ENCODE measurements at regions not wholly inside any gene's neighbourhood (a gene's known extent, or its start where the extent isn't known, plus 50 kb on each side); places are given as distances from the start of the nearest gene placed in this dataset.

DNA sequence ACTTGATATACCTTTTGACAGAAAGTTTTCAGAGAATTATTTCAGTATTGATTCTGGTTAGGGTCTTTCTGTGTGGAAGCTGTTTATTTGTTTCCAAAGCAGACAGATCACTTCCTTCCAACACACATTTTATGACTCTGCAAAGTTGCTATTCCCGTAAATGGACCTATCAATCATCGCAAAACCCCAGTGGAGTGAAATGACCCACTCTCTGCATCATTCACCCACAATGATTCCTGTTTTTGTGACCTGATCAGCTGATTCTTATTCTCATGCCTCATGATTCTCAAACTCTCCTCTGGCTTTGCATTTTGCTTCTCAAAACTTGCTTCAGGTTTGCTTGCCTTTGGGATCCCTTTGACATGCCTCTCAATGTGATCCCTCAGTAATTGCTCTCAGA, 453.7 kb downstream of the PCDH17 start:
- no peak for DNase-seq (ENCODE audit: low spot score)
- 69% methylated on average over 2 of the region's 2 CpGs for WGBS
- no peaks in the 10 kb centered on the region for H3K27me3 ChIP-seq (ENCODE audit: control insufficient read depth in 4 of 4, insufficient read depth in 4 of 4, low read length in 3 of 4)

DNA sequence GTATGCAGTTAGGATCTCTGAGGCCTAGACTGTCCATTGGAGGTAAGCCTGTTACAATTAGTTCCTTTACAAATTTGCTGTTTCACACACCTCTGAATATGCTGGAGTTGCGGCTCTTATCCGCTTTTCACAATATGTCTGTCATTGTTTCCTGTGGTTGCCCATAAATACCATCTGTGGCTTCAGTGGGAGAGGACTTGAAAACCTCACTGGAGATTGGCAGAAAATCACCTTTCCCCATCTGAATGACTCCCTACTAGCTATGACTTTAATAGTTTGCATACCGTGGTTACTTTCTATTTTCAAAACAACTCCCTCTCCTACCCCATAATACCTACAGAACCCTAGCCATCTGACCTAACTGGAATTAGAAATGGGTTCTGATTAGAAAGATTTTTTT, 454.3 kb downstream of the PCDH17 start:
- Histone ChIP-seq H3K9ac (ENCODE audit: low read depth in 1 of 2, low read length in 2 of 2) (no peak overlapping the region), H3K36me3 (ENCODE audit: control insufficient read depth in 4 of 4, insufficient read depth in 3 of 4, low read depth in 1 of 4, low read length in 3 of 4) (no peaks in the 10 kb centered on the region), H3K27ac (ENCODE audit: low read depth in 1 of 2, low read length in 2 of 2) (no peak overlapping the region), H3K4me3 (ENCODE audit: low read depth in 1 of 3, low read length in 3 of 3) (no peak overlapping the region), H3K27me3 (ENCODE audit: control insufficient read depth in 4 of 4, insufficient read depth in 4 of 4, low read length in 3 of 4) (no peaks in the 10 kb centered on the region), H3K9me3 (ENCODE audit: control insufficient read depth in 4 of 4, low read length in 3 of 4) (no peaks in the 10 kb centered on the region), H3K4me1 (ENCODE audit: control insufficient read depth in 4 of 4, insufficient read depth in 4 of 4, low read length in 3 of 4) (no peaks in the 10 kb centered on the region)
- no peak for TF ChIP-seq RAD21 (IDR thresholded peaks at IDR 0.05)
- TF ChIP-seq, protein P1, sequence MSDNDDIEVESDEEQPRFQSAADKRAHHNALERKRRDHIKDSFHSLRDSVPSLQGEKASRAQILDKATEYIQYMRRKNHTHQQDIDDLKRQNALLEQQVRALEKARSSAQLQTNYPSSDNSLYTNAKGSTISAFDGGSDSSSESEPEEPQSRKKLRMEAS (IDR thresholded peaks at IDR 0.05) = no peak
- no peak for TF ChIP-seq JUND (IDR thresholded peaks at IDR 0.05)
- TF ChIP-seq FOXA1 (IDR thresholded peaks at IDR 0.05) = no peak
- no peak for DNase-seq (ENCODE audit: low spot score)
- 81% methylated on average over 3 of the region's 3 CpGs for WGBS

More for the DNA sequence above, 453.7 kb downstream of the PCDH17 start:
- Histone ChIP-seq H3K9me3 (ENCODE audit: control insufficient read depth in 4 of 4, low read length in 3 of 4) (no peaks in the 10 kb centered on the region), H3K4me3 (ENCODE audit: low read depth in 1 of 3, low read length in 3 of 3) (no peak overlapping the region), H3K27ac (ENCODE audit: low read depth in 1 of 2, low read length in 2 of 2) (no peak overlapping the region), H3K36me3 (ENCODE audit: control insufficient read depth in 4 of 4, insufficient read depth in 3 of 4, low read depth in 1 of 4, low read length in 3 of 4) (no peaks in the 10 kb centered on the region), H3K9ac (ENCODE audit: low read depth in 1 of 2, low read length in 2 of 2) (no peak overlapping the region), H3K4me1 (ENCODE audit: control insufficient read depth in 4 of 4, insufficient read depth in 4 of 4, low read length in 3 of 4) (no peaks in the 10 kb centered on the region)
- TF ChIP-seq GABPA (IDR thresholded peaks at IDR 0.05 in 1 of 2, conservative IDR thresholded peaks at IDR 0.05 in 1 of 2) = no peak
- no peak for TF ChIP-seq RAD21 (IDR thresholded peaks at IDR 0.05)
- no peak for TF ChIP-seq YY1 (IDR thresholded peaks at IDR 0.05)
- TF ChIP-seq FOXA2 (IDR thresholded peaks at IDR 0.05) = no peak
- TF ChIP-seq, protein P2, sequence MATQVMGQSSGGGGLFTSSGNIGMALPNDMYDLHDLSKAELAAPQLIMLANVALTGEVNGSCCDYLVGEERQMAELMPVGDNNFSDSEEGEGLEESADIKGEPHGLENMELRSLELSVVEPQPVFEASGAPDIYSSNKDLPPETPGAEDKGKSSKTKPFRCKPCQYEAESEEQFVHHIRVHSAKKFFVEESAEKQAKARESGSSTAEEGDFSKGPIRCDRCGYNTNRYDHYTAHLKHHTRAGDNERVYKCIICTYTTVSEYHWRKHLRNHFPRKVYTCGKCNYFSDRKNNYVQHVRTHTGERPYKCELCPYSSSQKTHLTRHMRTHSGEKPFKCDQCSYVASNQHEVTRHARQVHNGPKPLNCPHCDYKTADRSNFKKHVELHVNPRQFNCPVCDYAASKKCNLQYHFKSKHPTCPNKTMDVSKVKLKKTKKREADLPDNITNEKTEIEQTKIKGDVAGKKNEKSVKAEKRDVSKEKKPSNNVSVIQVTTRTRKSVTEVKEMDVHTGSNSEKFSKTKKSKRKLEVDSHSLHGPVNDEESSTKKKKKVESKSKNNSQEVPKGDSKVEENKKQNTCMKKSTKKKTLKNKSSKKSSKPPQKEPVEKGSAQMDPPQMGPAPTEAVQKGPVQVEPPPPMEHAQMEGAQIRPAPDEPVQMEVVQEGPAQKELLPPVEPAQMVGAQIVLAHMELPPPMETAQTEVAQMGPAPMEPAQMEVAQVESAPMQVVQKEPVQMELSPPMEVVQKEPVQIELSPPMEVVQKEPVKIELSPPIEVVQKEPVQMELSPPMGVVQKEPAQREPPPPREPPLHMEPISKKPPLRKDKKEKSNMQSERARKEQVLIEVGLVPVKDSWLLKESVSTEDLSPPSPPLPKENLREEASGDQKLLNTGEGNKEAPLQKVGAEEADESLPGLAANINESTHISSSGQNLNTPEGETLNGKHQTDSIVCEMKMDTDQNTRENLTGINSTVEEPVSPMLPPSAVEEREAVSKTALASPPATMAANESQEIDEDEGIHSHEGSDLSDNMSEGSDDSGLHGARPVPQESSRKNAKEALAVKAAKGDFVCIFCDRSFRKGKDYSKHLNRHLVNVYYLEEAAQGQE (IDR thresholded peaks at IDR 0.05) = no peak
- TF ChIP-seq HNF4A (conservative IDR thresholded peaks at IDR 0.05) = no peak
- TF ChIP-seq, protein P3, sequence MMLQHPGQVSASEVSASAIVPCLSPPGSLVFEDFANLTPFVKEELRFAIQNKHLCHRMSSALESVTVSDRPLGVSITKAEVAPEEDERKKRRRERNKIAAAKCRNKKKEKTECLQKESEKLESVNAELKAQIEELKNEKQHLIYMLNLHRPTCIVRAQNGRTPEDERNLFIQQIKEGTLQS (IDR thresholded peaks at IDR 0.05) = no peak
- TF ChIP-seq SP1 (IDR thresholded peaks at IDR 0.05) = no peak
- TF ChIP-seq HNF4G (IDR thresholded peaks at IDR 0.05) = no peak
- no peak for TF ChIP-seq FOXA1 (IDR thresholded peaks at IDR 0.05)
- TF ChIP-seq, protein P4, sequence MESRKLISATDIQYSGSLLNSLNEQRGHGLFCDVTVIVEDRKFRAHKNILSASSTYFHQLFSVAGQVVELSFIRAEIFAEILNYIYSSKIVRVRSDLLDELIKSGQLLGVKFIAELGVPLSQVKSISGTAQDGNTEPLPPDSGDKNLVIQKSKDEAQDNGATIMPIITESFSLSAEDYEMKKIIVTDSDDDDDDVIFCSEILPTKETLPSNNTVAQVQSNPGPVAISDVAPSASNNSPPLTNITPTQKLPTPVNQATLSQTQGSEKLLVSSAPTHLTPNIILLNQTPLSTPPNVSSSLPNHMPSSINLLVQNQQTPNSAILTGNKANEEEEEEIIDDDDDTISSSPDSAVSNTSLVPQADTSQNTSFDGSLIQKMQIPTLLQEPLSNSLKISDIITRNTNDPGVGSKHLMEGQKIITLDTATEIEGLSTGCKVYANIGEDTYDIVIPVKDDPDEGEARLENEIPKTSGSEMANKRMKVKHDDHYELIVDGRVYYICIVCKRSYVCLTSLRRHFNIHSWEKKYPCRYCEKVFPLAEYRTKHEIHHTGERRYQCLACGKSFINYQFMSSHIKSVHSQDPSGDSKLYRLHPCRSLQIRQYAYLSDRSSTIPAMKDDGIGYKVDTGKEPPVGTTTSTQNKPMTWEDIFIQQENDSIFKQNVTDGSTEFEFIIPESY (IDR thresholded peaks at IDR 0.05) = no peak
- TF ChIP-seq EGR1 (IDR thresholded peaks at IDR 0.05; ENCODE audit: low read depth in 2 of 2) = no peak
- TF ChIP-seq, protein P5, sequence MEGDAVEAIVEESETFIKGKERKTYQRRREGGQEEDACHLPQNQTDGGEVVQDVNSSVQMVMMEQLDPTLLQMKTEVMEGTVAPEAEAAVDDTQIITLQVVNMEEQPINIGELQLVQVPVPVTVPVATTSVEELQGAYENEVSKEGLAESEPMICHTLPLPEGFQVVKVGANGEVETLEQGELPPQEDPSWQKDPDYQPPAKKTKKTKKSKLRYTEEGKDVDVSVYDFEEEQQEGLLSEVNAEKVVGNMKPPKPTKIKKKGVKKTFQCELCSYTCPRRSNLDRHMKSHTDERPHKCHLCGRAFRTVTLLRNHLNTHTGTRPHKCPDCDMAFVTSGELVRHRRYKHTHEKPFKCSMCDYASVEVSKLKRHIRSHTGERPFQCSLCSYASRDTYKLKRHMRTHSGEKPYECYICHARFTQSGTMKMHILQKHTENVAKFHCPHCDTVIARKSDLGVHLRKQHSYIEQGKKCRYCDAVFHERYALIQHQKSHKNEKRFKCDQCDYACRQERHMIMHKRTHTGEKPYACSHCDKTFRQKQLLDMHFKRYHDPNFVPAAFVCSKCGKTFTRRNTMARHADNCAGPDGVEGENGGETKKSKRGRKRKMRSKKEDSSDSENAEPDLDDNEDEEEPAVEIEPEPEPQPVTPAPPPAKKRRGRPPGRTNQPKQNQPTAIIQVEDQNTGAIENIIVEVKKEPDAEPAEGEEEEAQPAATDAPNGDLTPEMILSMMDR (IDR thresholded peaks at IDR 0.05; ENCODE audit: low read depth, low read length, missing input control) = no peak
- TF ChIP-seq TAF1 (conservative IDR thresholded peaks at IDR 0.05) = no peak
- no peak for TF ChIP-seq NR2F2 (IDR thresholded peaks at IDR 0.05)
- no peak for TF ChIP-seq RXRA (IDR thresholded peaks at IDR 0.05)
- TF ChIP-seq, protein P1 (IDR thresholded peaks at IDR 0.05) = no peak
- no peak for TF ChIP-seq JUND (IDR thresholded peaks at IDR 0.05)
